HCT116 (cell line): ENCODE measurements at regions not wholly inside any gene's neighbourhood (a gene's known extent, or its start where the extent isn't known, plus 50 kb on each side); places are given as distances from the start of the nearest gene placed in this dataset.

Source experiments
- ATAC-seq: fragments of 200-7000 bp; cut with Tn5 transposase; 2 replicates; pipeline ENCODE4 v1.9.1; 2020; ENCODE audit warnings: mild to moderate bottlenecking, moderate library complexity
- BruUV-seq: library from RNA; stranded (reverse); fragments of 400-500 nt; replicated peaks from 2 replicates; lab custom pipeline; 2021; lab: Mats Ljungman, UMichigan
- CTCF ChIA-PET: fragments of 300-600 bp; sonication (Branson Sonifier 250); formaldehyde crosslinking; loops from one replicate; lab custom pipeline; 2021; ENCODE audit warnings: antibody characterized with exemption; lab: Charles Lee
- POLR2A ChIA-PET: fragments of 300-600, 350-600 bp; sonication (Branson Sonifier 250); formaldehyde crosslinking; loops from one replicate; lab custom pipeline; 2021; ENCODE audit warnings: antibody characterized with exemption; lab: Charles Lee
- RAD21 ChIA-PET, 2 experiments: fragments of 300-600 bp; sonication (Branson Sonifier 250); formaldehyde crosslinking; loops; one replicate each; lab custom pipeline; 2023; ENCODE audit warnings: low total read pairs in 2 of 2; ENCODE audit not compliant: uncharacterized antibody in 2 of 2, unreplicated experiment in 2 of 2, low non-redundant PET in 1 of 2; lab: Charles Lee
- DNase-seq: peaks from one replicate; pipeline ENCODE4 v3.0.0-alpha.2; 2010; ENCODE audit warnings: low read depth, low spot score
- H2AFZ ChIP-seq: fragments of 200-600 bp; shearing (Covaris generic), sonication (generic); 2 replicates; pipeline ENCODE4 v1.6.1; 2017; ENCODE audit warnings: low read depth, mixed run types, mixed read lengths, antibody characterized with exemption, low read length; ENCODE audit not compliant: poor library complexity, severe bottlenecking
- H3K27ac ChIP-seq: 2 replicates; pipeline ENCODE4 v1.5.1; 2012; ENCODE audit warnings: low read depth, low read length
- H3K27me3 ChIP-seq: fragments of 200-600 bp; sonication (generic); 2 replicates; pipeline ENCODE4 v1.6.1; 2016; ENCODE audit warnings: mixed run types, low read length, mixed read lengths; ENCODE audit not compliant: insufficient read depth
- H3K36me3 ChIP-seq, 2 experiments: fragments of 200-500 bp in 1 of 2; fragments of 200-600 bp in 1 of 2; sonication (Bioruptor generic) in 1 of 2; sonication (generic) in 1 of 2; 2 replicates each; pipeline versions ENCODE4 v1.5.1 to v1.6.1; 2014 to 2016; ENCODE audit warnings: low read length in 2 of 2, inconsistent platforms in 1 of 2, mixed read lengths in 1 of 2, mixed run types in 1 of 2; ENCODE audit not compliant: insufficient read depth in 2 of 2, control insufficient read depth in 1 of 2
- H3K4me1 ChIP-seq, 2 experiments: fragments of 200-600 bp in 1 of 2; sonication (generic) in 1 of 2; 2 replicates each; pipeline versions ENCODE4 v1.5.1 to v1.6.1; 2012 to 2017; ENCODE audit warnings: low read length in 2 of 2, inconsistent platforms in 1 of 2, mild to moderate bottlenecking in 1 of 2, mixed read lengths in 1 of 2, mixed run types in 1 of 2, moderate library complexity in 1 of 2; ENCODE audit not compliant: insufficient read depth in 2 of 2, control insufficient read depth in 1 of 2
- H3K4me2 ChIP-seq: fragments of 200-600 bp; sonication (generic); 2 replicates; pipeline ENCODE4 v1.6.1; 2017; ENCODE audit warnings: mixed run types, low read length, mixed read lengths
- H3K4me3 ChIP-seq, 2 experiments: fragments of 200-600 bp in 1 of 2; sonication (generic) in 1 of 2; replicated peaks in 1 of 2; 2 replicates each; pipeline ENCODE4 v1.5.1; 2011 to 2016; ENCODE audit warnings: low read length in 2 of 2, control low read depth in 1 of 2, low read depth in 1 of 2, mild to moderate bottlenecking in 1 of 2, mixed read lengths in 1 of 2, mixed run types in 1 of 2
- H3K79me2 ChIP-seq: fragments of 200-600 bp; sonication (generic); 2 replicates; pipeline ENCODE4 v1.6.1; 2017; ENCODE audit warnings: mild to moderate bottlenecking, mixed run types, low read length, moderate library complexity, mixed read lengths; ENCODE audit not compliant: insufficient read depth
- H3K9ac ChIP-seq: fragments of 200-600 bp; sonication (generic); 2 replicates; pipeline ENCODE4 v1.6.1; 2016; ENCODE audit warnings: low read length, mixed read lengths
- H3K9me2 ChIP-seq: fragments of 200-600 bp; sonication (generic), shearing (Covaris generic); 2 replicates; pipeline ENCODE4 v1.6.1; 2017; ENCODE audit warnings: mixed run types, mild to moderate bottlenecking, moderate library complexity; ENCODE audit not compliant: insufficient read depth
- H3K9me3 ChIP-seq, 2 experiments: fragments of 200-500 bp in 1 of 2; fragments of 200-600 bp in 1 of 2; sonication (Bioruptor generic) in 1 of 2; sonication (generic) in 1 of 2; 2 replicates each; pipeline ENCODE4 v1.6.1; 2014 to 2017; ENCODE audit warnings: low read length in 2 of 2, mixed read lengths in 2 of 2, inconsistent platforms in 1 of 2, low read depth in 1 of 2, mild to moderate bottlenecking in 1 of 2, mixed run types in 1 of 2, moderate library complexity in 1 of 2; ENCODE audit not compliant: control insufficient read depth in 1 of 2, insufficient read depth in 1 of 2
- H4K20me1 ChIP-seq: fragments of 200-600 bp; sonication (generic), shearing (Covaris generic); 2 replicates; pipeline ENCODE4 v1.6.1; 2017; ENCODE audit warnings: mixed run types, mild to moderate bottlenecking, moderate library complexity; ENCODE audit not compliant: insufficient read depth
- CBX3 ChIP-seq: IDR thresholded peaks from 2 replicates; pipeline ENCODE4 v1.6.1; 2012; ENCODE audit warnings: low read depth
- CEBPB ChIP-seq: IDR thresholded peaks from 2 replicates; pipeline ENCODE4 v1.6.1; 2012; ENCODE audit warnings: low read depth
- EGR1 ChIP-seq: IDR thresholded peaks from 2 replicates; pipeline ENCODE4 v1.6.1; 2012; ENCODE audit warnings: low read depth
- EZH2 ChIP-seq: fragments of 200-600 bp; sonication (generic); IDR thresholded peaks from 2 replicates; pipeline ENCODE4 v1.6.1; 2017; ENCODE audit warnings: antibody characterized with exemption, mixed run types
- POLR2A ChIP-seq: IDR thresholded peaks from 2 replicates; pipeline ENCODE4 v1.7.0; 2011; ENCODE audit warnings: borderline replicate concordance; ENCODE audit not compliant: insufficient read depth, insufficient read length; ENCODE audit errors: extremely low read depth
- POLR2AphosphoS5 ChIP-seq: IDR thresholded peaks from 2 replicates; pipeline ENCODE4 v1.6.1; 2011; ENCODE audit warnings: mild to moderate bottlenecking, low read depth, low read length, moderate library complexity
- SIN3A ChIP-seq: IDR thresholded peaks from 2 replicates; pipeline ENCODE4 v1.6.1; 2012; ENCODE audit warnings: low read depth
- TCF7L2 ChIP-seq: IDR thresholded peaks from 2 replicates; pipeline ENCODE4 v1.7.0; 2011; ENCODE audit warnings: borderline replicate concordance, inconsistent platforms; ENCODE audit not compliant: insufficient read depth, insufficient read length; ENCODE audit errors: extremely low read depth
- YY1 ChIP-seq: IDR thresholded peaks from 2 replicates; pipeline ENCODE4 v1.6.1; 2011; ENCODE audit warnings: low read length, low read depth, moderate library complexity, mild to moderate bottlenecking; ENCODE audit not compliant: insufficient replicate concordance; ENCODE audit errors: extremely low read depth
- ZFX ChIP-seq: fragments of 450-650 bp; IDR thresholded peaks from 2 replicates; pipeline ENCODE4 v1.6.1; 2017
- ZNF274 ChIP-seq: fragments of 200-500 bp; sonication (Bioruptor generic); IDR thresholded peaks from 2 replicates; pipeline ENCODE4 v1.6.1; 2014; ENCODE audit warnings: mild to moderate bottlenecking, low read depth, low read length, inconsistent platforms
- intact Hi-C: fragments of 100-400 bp; cut with micrococcal nuclease; formaldehyde crosslinking; loops from 2 replicates; pipeline ENCODE4 v1.10.0; 2022
- TF ChIP-seq, protein P1 (sequence below): IDR thresholded peaks from 2 replicates; pipeline ENCODE4 v1.6.1; 2012; ENCODE audit warnings: low read depth
- TF ChIP-seq, protein P2 (sequence below): IDR thresholded peaks from 2 replicates; pipeline ENCODE4 v1.6.1; 2012
- TF ChIP-seq, protein P3 (sequence below): IDR thresholded peaks from 2 replicates; pipeline ENCODE4 v1.6.1; 2011; ENCODE audit warnings: mild to moderate bottlenecking, low read length, moderate library complexity; ENCODE audit not compliant: insufficient replicate concordance; ENCODE audit errors: extremely low read depth

DNA sequence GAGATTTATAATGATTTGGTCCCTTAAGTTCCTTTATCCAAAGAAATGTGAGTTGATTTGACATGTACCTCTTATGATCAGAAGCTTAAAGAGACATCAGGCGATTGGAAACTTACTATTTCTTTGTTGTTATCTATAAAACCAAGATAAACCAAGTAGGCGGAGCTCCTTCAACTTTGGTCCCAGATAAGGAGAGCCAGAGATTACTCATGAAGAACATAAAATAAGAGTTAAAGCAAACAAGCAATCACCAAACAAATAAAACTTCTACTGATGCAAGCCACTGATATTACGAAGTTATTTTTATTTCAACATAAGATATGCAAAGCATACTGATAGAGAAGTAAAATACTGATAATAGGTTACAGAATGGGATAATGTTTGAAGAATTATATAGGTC lies 141.5 kb upstream of the CDH18 start:
- ATAC-seq: no peak

More for the DNA sequence above, 141.5 kb upstream of the CDH18 start:
- no peaks in the 10 kb centered on the region for H3K4me1 ChIP-seq
- TF ChIP-seq POLR2A (no peak), YY1 (no peak), EGR1 (no peak), CBX3 (no peak), CEBPB (no peak), TCF7L2 (no peak), EZH2 (no peak), ZNF274 (no peak), ZFX (no peak), POLR2AphosphoS5 (no peak), SIN3A (no peak)
- TF ChIP-seq, protein P1, sequence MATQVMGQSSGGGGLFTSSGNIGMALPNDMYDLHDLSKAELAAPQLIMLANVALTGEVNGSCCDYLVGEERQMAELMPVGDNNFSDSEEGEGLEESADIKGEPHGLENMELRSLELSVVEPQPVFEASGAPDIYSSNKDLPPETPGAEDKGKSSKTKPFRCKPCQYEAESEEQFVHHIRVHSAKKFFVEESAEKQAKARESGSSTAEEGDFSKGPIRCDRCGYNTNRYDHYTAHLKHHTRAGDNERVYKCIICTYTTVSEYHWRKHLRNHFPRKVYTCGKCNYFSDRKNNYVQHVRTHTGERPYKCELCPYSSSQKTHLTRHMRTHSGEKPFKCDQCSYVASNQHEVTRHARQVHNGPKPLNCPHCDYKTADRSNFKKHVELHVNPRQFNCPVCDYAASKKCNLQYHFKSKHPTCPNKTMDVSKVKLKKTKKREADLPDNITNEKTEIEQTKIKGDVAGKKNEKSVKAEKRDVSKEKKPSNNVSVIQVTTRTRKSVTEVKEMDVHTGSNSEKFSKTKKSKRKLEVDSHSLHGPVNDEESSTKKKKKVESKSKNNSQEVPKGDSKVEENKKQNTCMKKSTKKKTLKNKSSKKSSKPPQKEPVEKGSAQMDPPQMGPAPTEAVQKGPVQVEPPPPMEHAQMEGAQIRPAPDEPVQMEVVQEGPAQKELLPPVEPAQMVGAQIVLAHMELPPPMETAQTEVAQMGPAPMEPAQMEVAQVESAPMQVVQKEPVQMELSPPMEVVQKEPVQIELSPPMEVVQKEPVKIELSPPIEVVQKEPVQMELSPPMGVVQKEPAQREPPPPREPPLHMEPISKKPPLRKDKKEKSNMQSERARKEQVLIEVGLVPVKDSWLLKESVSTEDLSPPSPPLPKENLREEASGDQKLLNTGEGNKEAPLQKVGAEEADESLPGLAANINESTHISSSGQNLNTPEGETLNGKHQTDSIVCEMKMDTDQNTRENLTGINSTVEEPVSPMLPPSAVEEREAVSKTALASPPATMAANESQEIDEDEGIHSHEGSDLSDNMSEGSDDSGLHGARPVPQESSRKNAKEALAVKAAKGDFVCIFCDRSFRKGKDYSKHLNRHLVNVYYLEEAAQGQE: no peak
- TF ChIP-seq, protein P2, sequence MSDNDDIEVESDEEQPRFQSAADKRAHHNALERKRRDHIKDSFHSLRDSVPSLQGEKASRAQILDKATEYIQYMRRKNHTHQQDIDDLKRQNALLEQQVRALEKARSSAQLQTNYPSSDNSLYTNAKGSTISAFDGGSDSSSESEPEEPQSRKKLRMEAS: no peak
- TF ChIP-seq, protein P3, sequence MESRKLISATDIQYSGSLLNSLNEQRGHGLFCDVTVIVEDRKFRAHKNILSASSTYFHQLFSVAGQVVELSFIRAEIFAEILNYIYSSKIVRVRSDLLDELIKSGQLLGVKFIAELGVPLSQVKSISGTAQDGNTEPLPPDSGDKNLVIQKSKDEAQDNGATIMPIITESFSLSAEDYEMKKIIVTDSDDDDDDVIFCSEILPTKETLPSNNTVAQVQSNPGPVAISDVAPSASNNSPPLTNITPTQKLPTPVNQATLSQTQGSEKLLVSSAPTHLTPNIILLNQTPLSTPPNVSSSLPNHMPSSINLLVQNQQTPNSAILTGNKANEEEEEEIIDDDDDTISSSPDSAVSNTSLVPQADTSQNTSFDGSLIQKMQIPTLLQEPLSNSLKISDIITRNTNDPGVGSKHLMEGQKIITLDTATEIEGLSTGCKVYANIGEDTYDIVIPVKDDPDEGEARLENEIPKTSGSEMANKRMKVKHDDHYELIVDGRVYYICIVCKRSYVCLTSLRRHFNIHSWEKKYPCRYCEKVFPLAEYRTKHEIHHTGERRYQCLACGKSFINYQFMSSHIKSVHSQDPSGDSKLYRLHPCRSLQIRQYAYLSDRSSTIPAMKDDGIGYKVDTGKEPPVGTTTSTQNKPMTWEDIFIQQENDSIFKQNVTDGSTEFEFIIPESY: no peak
- TF ChIP-seq, all 23 proteins: peak for 0
- no peak overlapping the region for H3K4me2 ChIP-seq
- DNase-seq: no peak
- peaks cover 19 to 35% of the 10 kb centered on the region in 2 experiments; a peak in 2 of 4 replicates for H3K9me3 ChIP-seq
- H3K36me3 ChIP-seq: no peaks in the 10 kb centered on the region
- H3K9ac ChIP-seq: no peak overlapping the region
- no peak overlapping the region for H3K4me3 ChIP-seq
- CTCF ChIA-PET: no interaction called here
- no TSS peak for BruUV-seq
- H3K79me2 ChIP-seq: no peaks in the 10 kb centered on the region
- intact Hi-C loops: no loop called here
- no peaks in the 10 kb centered on the region for H3K27me3 ChIP-seq
- no peak overlapping the region for H2AFZ ChIP-seq
- no peak overlapping the region for H3K27ac ChIP-seq
- H3K9me2 ChIP-seq: no peaks in the 10 kb centered on the region
- RAD21 ChIA-PET: no interaction called here
- POLR2A ChIA-PET: no interaction called here
- no peaks in the 10 kb centered on the region for H4K20me1 ChIP-seq
